ENCODE measurements at regions not wholly inside any gene's neighbourhood (a gene's known extent, or its start where the extent isn't known, plus 50 kb on each side); places are given as distances from the start of the nearest gene placed in this dataset.

- no peak for TF ChIP-seq POLR2A (IDR thresholded peaks at IDR 0.05)
- TF ChIP-seq CTCF (IDR thresholded peaks at IDR 0.05 in 8 of 11, conservative IDR thresholded peaks at IDR 0.05 in 3 of 11) = no peak
These were observed 94.8 kb downstream of the ETS2 start for GRCh38 chr21:38900499-38900898.
